K562 (cell line): ENCODE measurements at regions not wholly inside any gene's neighbourhood (a gene's known extent, or its start where the extent isn't known, plus 50 kb on each side); places are given as distances from the start of the nearest gene placed in this dataset.

ENCODE experiments used
- ATAC-seq: fragments of 200-7000 bp; cut with Tn5 transposase; 3 replicates; pipeline ENCODE4 v1.9.1; 2020; ENCODE audit warnings: moderate library complexity
- BruUV-seq: library from RNA; stranded (reverse); fragments of 400-500 nt; replicated peaks from 2 replicates; lab custom pipeline; 2021; lab: Mats Ljungman, UMichigan
- CTCF ChIA-PET: fragments of 300-600 bp; formaldehyde crosslinking; extraction: SDS; loops from one replicate; lab custom pipeline; 2021; ENCODE audit warnings: low intra/inter-chr PET ratio; lab: Yijun Ruan, JAX
- POLR2A ChIA-PET: fragments of 300-600, 350-650 bp; sonication (Branson Sonifier 250); formaldehyde crosslinking; extraction: SDS; loops from one replicate; lab custom pipeline; 2021; ENCODE audit warnings: antibody characterized with exemption, inconsistent platforms; lab: Yijun Ruan, JAX
- DNase-seq, 4 experiments: peaks; one replicate each; pipeline versions ENCODE4 v3.0.0 to v3.0.0-alpha.2; 2011 to 2018; ENCODE audit warnings: low spot score in 3 of 4, mixed read lengths in 3 of 4; ENCODE audit errors: extremely low read depth in 1 of 4
- FAIRE-seq: peaks from 2 replicates; lab custom pipeline; 2011; peaks lifted over from hg19 to GRCh38; lab: Jason Lieb, UNC
- H2AFZ ChIP-seq: 2 replicates; pipeline ENCODE4 v1.6.0; 2011; ENCODE audit warnings: low read depth, low read length, control low read depth, inconsistent platforms
- H3K27ac ChIP-seq: fragments of 200-600 bp; 3 replicates; pipeline ENCODE4 v1.8.0; 2011; ENCODE audit warnings: low read depth, mild to moderate bottlenecking, control low read depth, inconsistent platforms, low read length, moderate library complexity, mixed read lengths; ENCODE audit errors: extremely low read depth
- H3K27me3 ChIP-seq, 2 experiments: fragments of 300-600 bp in 1 of 2; 2 replicates in 1 of 2; 3 replicates in 1 of 2; pipeline versions ENCODE4 v1.6.0 to v1.8.0; 2011; ENCODE audit warnings: inconsistent platforms in 2 of 2, low read length in 2 of 2, mild to moderate bottlenecking in 1 of 2, mixed read lengths in 1 of 2, moderate library complexity in 1 of 2; ENCODE audit not compliant: control insufficient read depth in 2 of 2, insufficient read depth in 2 of 2
- H3K36me3 ChIP-seq: fragments of 300-600 bp; 3 replicates; pipeline ENCODE4 v1.8.0; 2011; ENCODE audit warnings: mild to moderate bottlenecking, low read length, inconsistent platforms; ENCODE audit not compliant: control insufficient read depth, insufficient read depth
- H3K4me1 ChIP-seq, 2 experiments: fragments of 200-600 bp in 1 of 2; replicated peaks in 1 of 2; 2 replicates in 1 of 2; 3 replicates in 1 of 2; pipeline versions ENCODE4 v1.5.1 to v1.8.0; 2011; ENCODE audit warnings: inconsistent platforms in 2 of 2, low read length in 2 of 2, mild to moderate bottlenecking in 1 of 2, mixed read lengths in 1 of 2, moderate library complexity in 1 of 2; ENCODE audit not compliant: control insufficient read depth in 2 of 2, insufficient read depth in 2 of 2
- H3K4me2 ChIP-seq: 2 replicates; pipeline ENCODE4 v1.6.1; 2011; ENCODE audit warnings: low read length, control low read depth, inconsistent platforms, mixed read lengths; ENCODE audit not compliant: insufficient read depth
- H3K4me3 ChIP-seq: fragments of 200-600 bp; sonication (generic), shearing (Covaris generic); 2 replicates; pipeline ENCODE4 v1.5.1; 2016; ENCODE audit warnings: control low read depth, inconsistent platforms
- H3K79me2 ChIP-seq: fragments of 200-600 bp; 3 replicates; pipeline ENCODE4 v1.8.0; 2011; ENCODE audit warnings: low read length, inconsistent platforms; ENCODE audit not compliant: control insufficient read depth, insufficient read depth
- H3K9ac ChIP-seq, 2 experiments: 2 replicates each; pipeline versions ENCODE4 v1.6.0 to v1.6.1; 2011; ENCODE audit warnings: low read depth in 2 of 2, low read length in 2 of 2, control low read depth in 1 of 2, inconsistent platforms in 1 of 2, mild to moderate bottlenecking in 1 of 2, mixed read lengths in 1 of 2; ENCODE audit not compliant: insufficient read depth in 1 of 2
- H3K9me1 ChIP-seq: one replicate; pipeline ENCODE4 v1.6.0; 2011; ENCODE audit warnings: inconsistent platforms, mild to moderate bottlenecking, low read length, moderate library complexity; ENCODE audit not compliant: control insufficient read depth, insufficient read depth
- H3K9me3 ChIP-seq: replicated peaks from 2 replicates; pipeline ENCODE4 v1.5.1; 2011; ENCODE audit warnings: low read depth, low read length, inconsistent platforms; ENCODE audit not compliant: control insufficient read depth, insufficient read depth
- H4K20me1 ChIP-seq: replicated peaks from 2 replicates; pipeline ENCODE4 v1.6.1; 2011; ENCODE audit warnings: low read length, inconsistent platforms, mixed read lengths; ENCODE audit not compliant: control insufficient read depth, insufficient read depth
- ARID4B ChIP-seq: sonication (generic); formaldehyde crosslinking; IDR thresholded peaks from 2 replicates; pipeline ENCODE4 v1.8.0; 2022; ENCODE audit warnings: mild to moderate bottlenecking, missing genetic modification reagents
- HNRNPK ChIP-seq: fragments of 200-400 bp; formaldehyde crosslinking; IDR thresholded peaks from one replicate; pipeline ENCODE4 v1.6.1; 2018; ENCODE audit warnings: mild to moderate bottlenecking, low read depth, low read length; ENCODE audit not compliant: poor library complexity, severe bottlenecking
- KDM5B ChIP-seq: fragments of 200-600 bp; sonication (generic); IDR thresholded peaks from 2 replicates; pipeline ENCODE4 v1.6.1; 2012; ENCODE audit warnings: low read depth, mild to moderate bottlenecking, moderate library complexity, low read length, control low read depth, inconsistent platforms; ENCODE audit not compliant: insufficient replicate concordance
- MCM7 ChIP-seq, 2 experiments: fragments of 450-650 bp; IDR thresholded peaks; 2 replicates each; pipeline ENCODE4 v1.6.1; 2016 to 2018
- MNT ChIP-seq, 2 experiments: fragments of 450-650 bp; conservative IDR thresholded peaks; 2 replicates each; pipeline ENCODE4 v1.6.1; 2017; ENCODE audit warnings: mild to moderate bottlenecking in 2 of 2, moderate library complexity in 2 of 2
- PATZ1 ChIP-seq: fragments of 250-450 bp; sonication (Bioruptor Pico); IDR thresholded peaks from 2 replicates; pipeline ENCODE4 v1.5.0; 2020; ENCODE audit warnings: mild to moderate bottlenecking, borderline replicate concordance
- RFX1 ChIP-seq: fragments of 450-650 bp; IDR thresholded peaks from 2 replicates; pipeline ENCODE4 v1.6.1; 2016; ENCODE audit warnings: mild to moderate bottlenecking, moderate library complexity
- ZKSCAN3 ChIP-seq: fragments of 250-450 bp; sonication (Bioruptor Pico); IDR thresholded peaks from 2 replicates; pipeline ENCODE4 v1.4.0; 2020
- ZNF655 ChIP-seq: fragments of 250-450 bp; sonication (Bioruptor Pico); IDR thresholded peaks from 2 replicates; pipeline ENCODE4 v1.5.0; 2021
- WGBS: fragments of 100-300 bp; shearing (Covaris generic); methylation state at CpG from one replicate; pipeline ENCODE4 v1.1.6; 2016; ENCODE audit warnings: low coverage, mixed read lengths; ENCODE audit not compliant: insufficient coverage; ENCODE audit errors: missing lambda C conversion rate; 5-methylcytosine and 5-hydroxymethylcytosine counted together
- in situ Hi-C: fragments of 300-500 bp; cut with MboI; formaldehyde crosslinking; loops from 4 replicates; pipeline ENCODE4 v1.15.0; 2018; ENCODE audit warnings: inconsistent platforms, mixed read lengths
- intact Hi-C: fragments of 100-400 bp; cut with micrococcal nuclease; formaldehyde crosslinking; loops from 2 replicates; pipeline ENCODE4 v1.14.2; 2022

GRCh38 chr6:156336089-156336488 is 441.1 kb upstream of the ARID1B start:
- BruUV-seq = no TSS peak
- H3K4me2 ChIP-seq = no peak overlapping the region
- H3K27me3 ChIP-seq = no peaks in the 10 kb centered on the region
- no peaks in the 10 kb centered on the region for H3K36me3 ChIP-seq
- no peak overlapping the region for H3K27ac ChIP-seq
- no peaks in the 10 kb centered on the region; the same call in 1 of the 2 replicates for H4K20me1 ChIP-seq
- intact Hi-C loops = no loop called here
- in situ Hi-C loops = no loop called here
- POLR2A ChIA-PET = no interaction called here
- H3K4me3 ChIP-seq = no peak overlapping the region
- no peaks in the 10 kb centered on the region for H3K9me3 ChIP-seq
- no peak overlapping the region for H3K9ac ChIP-seq
- DNase-seq = peak in 1 of 4 experiments; percentile 6
- no peak overlapping the region for H2AFZ ChIP-seq
- no peaks in the 10 kb centered on the region for H3K79me2 ChIP-seq
- CTCF ChIA-PET = no interaction called here
- no peak for FAIRE-seq
- no peaks in the 10 kb centered on the region for H3K4me1 ChIP-seq
- no peaks in the 10 kb centered on the region for H3K9me1 ChIP-seq
- WGBS = 0% methylated on average over 5 of the region's 5 CpGs
- TF ChIP-seq ARID4B (CRISPR knock-in tag) (no peak), MCM7 (IDR thresholded peaks at IDR 0.05) (no peak), MNT (conservative IDR thresholded peaks at IDR 0.05) (no peak), KDM5B (no peak), ZNF655 (CRISPR knock-in tag) (no peak), ZKSCAN3 (CRISPR knock-in tag) (no peak), HNRNPK (no peak), PATZ1 (CRISPR knock-in tag) (no peak), RFX1 (peak; percentile 85)
- 0 out of 3 replicates have a peak, but pooled peaks have one; percentile 34 for ATAC-seq
